ENCODE measurements at regions not wholly inside any gene's neighbourhood (a gene's known extent, or its start where the extent isn't known, plus 50 kb on each side); places are given as distances from the start of the nearest gene placed in this dataset.

- no peak for DNase-seq (ENCODE audit: extremely low spot score, insufficient read length, low read depth)
- no peak for FAIRE-seq
Measured at GRCh38 chrX:10076765-10077164, 80.0 kb upstream of the CLCN4 start.

- FAIRE-seq, result no peak
- DNase-seq (ENCODE audit: extremely low spot score, insufficient read length, low read depth), result no peak
Measured at GRCh38 chrX:10077425-10078188, 79.2 kb upstream of the CLCN4 start.

- no peak for FAIRE-seq
- no peak for DNase-seq (ENCODE audit: extremely low spot score, insufficient read length, low read depth)
Measured at GRCh38 chrX:10078266-10078665, 78.5 kb upstream of the CLCN4 start.

GRCh38 chrX:10079231-10079630, 77.5 kb upstream of the CLCN4 start:
- DNase-seq (ENCODE audit: extremely low spot score, insufficient read length, low read depth) (no peak), FAIRE-seq (no peak)

- FAIRE-seq (no peak), DNase-seq (ENCODE audit: extremely low spot score, insufficient read length, low read depth) (no peak)
Measured at GRCh38 chrX:10083809-10084208, 73.0 kb upstream of the CLCN4 start.

GRCh38 chrX:10085223-10085622, 71.6 kb upstream of the CLCN4 start:
- no peak for DNase-seq (ENCODE audit: extremely low spot score, insufficient read length, low read depth)
- FAIRE-seq, result peak; percentile 75

GRCh38 chrX:10086676-10087075, 70.1 kb upstream of the CLCN4 start:
- peak; percentile 51 for FAIRE-seq

GRCh38 chrX:10087391-10087790, 69.4 kb upstream of the CLCN4 start:
- DNase-seq (ENCODE audit: extremely low spot score, insufficient read length, low read depth), result no peak
- no peak for FAIRE-seq

More at GRCh38 chrX:10086676-10087075, 70.1 kb upstream of the CLCN4 start:
- no peak for DNase-seq (ENCODE audit: extremely low spot score, insufficient read length, low read depth)

GRCh38 chrX:10089378-10089795, 67.4 kb upstream of the CLCN4 start:
- DNase-seq (ENCODE audit: extremely low spot score, insufficient read length, low read depth) (no peak), FAIRE-seq (no peak)

GRCh38 chrX:10090319-10090718, 66.5 kb upstream of the CLCN4 start:
- DNase-seq (ENCODE audit: extremely low spot score, insufficient read length, low read depth), result no peak

GRCh38 chrX:10095246-10095645, 61.5 kb upstream of the CLCN4 start:
- DNase-seq (ENCODE audit: extremely low spot score, insufficient read length, low read depth) (no peak), FAIRE-seq (no peak)

More at GRCh38 chrX:10090319-10090718, 66.5 kb upstream of the CLCN4 start:
- no peak for FAIRE-seq

GRCh38 chrX:10095698-10096432, 60.9 kb upstream of the CLCN4 start:
- DNase-seq (ENCODE audit: extremely low spot score, insufficient read length, low read depth), result no peak
- FAIRE-seq, result no peak

- FAIRE-seq (peak; percentile 92), DNase-seq (ENCODE audit: extremely low spot score, insufficient read length, low read depth) (peak; percentile 33)
Measured at GRCh38 chrX:10098270-10098713, 58.5 kb upstream of the CLCN4 start.

- DNase-seq (ENCODE audit: extremely low spot score, insufficient read length, low read depth) (no peak), FAIRE-seq (no peak)
Measured at GRCh38 chrX:10099411-10099810, 57.4 kb upstream of the CLCN4 start.

- no peak for FAIRE-seq
- no peak for DNase-seq (ENCODE audit: extremely low spot score, insufficient read length, low read depth)
Measured at GRCh38 chrX:10101269-10101668, 55.5 kb upstream of the CLCN4 start.

GRCh38 chrX:10102046-10102704, 54.6 kb upstream of the CLCN4 start:
- DNase-seq (ENCODE audit: extremely low spot score, insufficient read length, low read depth) (no peak), FAIRE-seq (no peak)

- no peak for FAIRE-seq
- DNase-seq (ENCODE audit: extremely low spot score, insufficient read length, low read depth), result no peak
Measured at GRCh38 chrX:10103023-10103422, 53.8 kb upstream of the CLCN4 start.

- no peak for FAIRE-seq
- no peak for DNase-seq (ENCODE audit: extremely low spot score, insufficient read length, low read depth)
Measured at GRCh38 chrX:10104958-10105658, 51.7 kb upstream of the CLCN4 start.

- FAIRE-seq (peak; percentile 92), DNase-seq (ENCODE audit: extremely low spot score, insufficient read length, low read depth) (no peak)
Measured at GRCh38 chrX:10106806-10107205, 50.0 kb upstream of the CLCN4 start.
